Neutrophil (primary cell): ENCODE measurements at regions not wholly inside any gene's neighbourhood (a gene's known extent, or its start where the extent isn't known, plus 50 kb on each side); places are given as distances from the start of the nearest gene placed in this dataset.

Experiments used
- H3K27ac ChIP-seq: fragments of 200-600 bp; sonication (generic); 2 replicates; pipeline ENCODE4 v1.5.1; 2016; ENCODE audit warnings: mild to moderate bottlenecking, moderate library complexity
- H3K27me3 ChIP-seq: fragments of 200-600 bp; sonication (generic); 2 replicates; pipeline ENCODE4 v1.6.0; 2016; ENCODE audit warnings: mild to moderate bottlenecking
- H3K36me3 ChIP-seq: fragments of 200-600 bp; sonication (generic); 2 replicates; pipeline ENCODE4 v1.5.1; 2017
- H3K4me1 ChIP-seq, 2 experiments: fragments of 200-600 bp in 1 of 2; sonication (generic) in 1 of 2; 1 replicate in 1 of 2; 2 replicates in 1 of 2; pipeline versions ENCODE4 v1.5.1 to v1.6.1; 2013 to 2016; ENCODE audit warnings: low read depth in 1 of 2, low read length in 1 of 2, mild to moderate bottlenecking in 1 of 2, moderate library complexity in 1 of 2; ENCODE audit not compliant: control insufficient read depth in 1 of 2, insufficient read depth in 1 of 2
- H3K4me3 ChIP-seq, 2 experiments: fragments of 200-600 bp in 1 of 2; sonication (generic) in 1 of 2; 1 replicate in 1 of 2; 2 replicates in 1 of 2; pipeline ENCODE4 v1.5.1; 2013 to 2016; ENCODE audit warnings: low read depth in 1 of 2, low read length in 1 of 2, mild to moderate bottlenecking in 1 of 2, moderate library complexity in 1 of 2
- H3K9me3 ChIP-seq: fragments of 200-600 bp; sonication (generic); 2 replicates; pipeline ENCODE4 v1.5.1; 2016
- CTCF ChIP-seq: fragments of 200-600 bp; sonication (generic); IDR thresholded peaks from 2 replicates; pipeline ENCODE4 v1.5.1; 2016; ENCODE audit warnings: antibody characterized with exemption

- no peak overlapping the region for H3K27ac ChIP-seq
- no peak for TF ChIP-seq CTCF
These were observed 125.3 kb downstream of the SEC23IP start for GRCh38 chr10:120017733-120018417.

GRCh38 chr10:120018695-120019094 lies 126.2 kb downstream of the SEC23IP start:
- no peaks in the 10 kb centered on the region for H3K27me3 ChIP-seq
- no peak overlapping the region for H3K4me3 ChIP-seq
- no peaks in the 10 kb centered on the region for H3K4me1 ChIP-seq
- H3K27ac ChIP-seq = no peak overlapping the region
- H3K36me3 ChIP-seq = no peaks in the 10 kb centered on the region
- no peaks in the 10 kb centered on the region for H3K9me3 ChIP-seq
- TF ChIP-seq CTCF = no peak

More at GRCh38 chr10:120017733-120018417, 125.3 kb downstream of the SEC23IP start:
- Histone ChIP-seq H3K4me1 (no peaks in the 10 kb centered on the region), H3K36me3 (no peaks in the 10 kb centered on the region), H3K4me3 (no peak overlapping the region), H3K27me3 (no peaks in the 10 kb centered on the region), H3K9me3 (no peaks in the 10 kb centered on the region)

GRCh38 chr10:120019568-120019967 lies 127.0 kb downstream of the SEC23IP start:
- Histone ChIP-seq H3K27me3 (no peaks in the 10 kb centered on the region), H3K9me3 (no peaks in the 10 kb centered on the region), H3K36me3 (no peaks in the 10 kb centered on the region), H3K27ac (no peak overlapping the region), H3K4me1 (no peaks in the 10 kb centered on the region), H3K4me3 (no peak overlapping the region)
- no peak for TF ChIP-seq CTCF

- Histone ChIP-seq H3K4me3 (no peak overlapping the region), H3K27me3 (no peaks in the 10 kb centered on the region), H3K27ac (no peak overlapping the region), H3K9me3 (no peaks in the 10 kb centered on the region), H3K36me3 (no peaks in the 10 kb centered on the region), H3K4me1 (no peaks in the 10 kb centered on the region)
- no peak for TF ChIP-seq CTCF
These were observed 129.8 kb downstream of the SEC23IP start for GRCh38 chr10:120022357-120022756.

- H3K27ac ChIP-seq = no peak overlapping the region
- no peaks in the 10 kb centered on the region for H3K4me1 ChIP-seq
- no peak overlapping the region for H3K4me3 ChIP-seq
- no peaks in the 10 kb centered on the region for H3K27me3 ChIP-seq
- no peaks in the 10 kb centered on the region for H3K9me3 ChIP-seq
- H3K36me3 ChIP-seq = no peaks in the 10 kb centered on the region
- no peak for TF ChIP-seq CTCF
These were observed 141.7 kb downstream of the SEC23IP start for GRCh38 chr10:120034236-120034635.

GRCh38 chr10:120039046-120039445 lies 146.5 kb downstream of the SEC23IP start:
- H3K36me3 ChIP-seq = no peaks in the 10 kb centered on the region
- H3K4me3 ChIP-seq = no peak overlapping the region
- no peak for TF ChIP-seq CTCF
- H3K27ac ChIP-seq = no peak overlapping the region
- no peaks in the 10 kb centered on the region for H3K27me3 ChIP-seq
- H3K4me1 ChIP-seq = no peaks in the 10 kb centered on the region
- H3K9me3 ChIP-seq = no peaks in the 10 kb centered on the region
